OCI-LY3 (cell line): ENCODE measurements at regions not wholly inside any gene's neighbourhood (a gene's known extent, or its start where the extent isn't known, plus 50 kb on each side); places are given as distances from the start of the nearest gene placed in this dataset.
"Not testable (repeated sequence)": the region's sequence is repeated elsewhere in the genome, so short reads cannot be mapped to it uniquely, and the experiment has no call there.

Experiments
- H2AFZ ChIP-seq: fragments of 200-600, 300-600 bp; shearing (Covaris generic); 2 replicates; pipeline ENCODE4 v1.6.0; 2014; ENCODE audit warnings: antibody characterized with exemption, low read depth, low read length
- H3K27ac ChIP-seq: fragments of 200-600, 300-600 bp; sonication (generic); 2 replicates; pipeline ENCODE4 v1.5.1; 2014; ENCODE audit warnings: mild to moderate bottlenecking, low read length, moderate library complexity, mixed read lengths
- H3K27me3 ChIP-seq: fragments of 200-600, 300-600 bp; sonication (generic); 2 replicates; pipeline ENCODE4 v1.6.1; 2014; ENCODE audit warnings: low read depth, low read length, mixed read lengths
- H3K36me3 ChIP-seq: fragments of 200-600, 300-600 bp; sonication (generic); replicated peaks from 2 replicates; pipeline ENCODE3; 2014; ENCODE audit warnings: low read depth, low read length, mixed read lengths
- H3K4me1 ChIP-seq: fragments of 300-600, 200-600 bp; sonication (generic); 2 replicates; pipeline ENCODE4 v1.6.1; 2014; ENCODE audit warnings: low read length, mixed read lengths
- H3K4me2 ChIP-seq: fragments of 200-600, 300-600 bp; sonication (generic); 2 replicates; pipeline ENCODE4 v1.6.1; 2014; ENCODE audit warnings: low read length, mixed read lengths
- H3K4me3 ChIP-seq: fragments of 300-600, 200-600 bp; sonication (generic); 2 replicates; pipeline ENCODE4 v1.5.1; 2014; ENCODE audit warnings: antibody characterized with exemption, mild to moderate bottlenecking, low read length, moderate library complexity
- H3K79me2 ChIP-seq: fragments of 300-600, 200-600 bp; shearing (Covaris generic); 2 replicates; pipeline ENCODE4 v1.6.1; 2014; ENCODE audit warnings: mild to moderate bottlenecking, low read length, mixed read lengths
- H3K9ac ChIP-seq: fragments of 300-600, 200-600 bp; shearing (Covaris generic); 2 replicates; pipeline ENCODE4 v1.6.0; 2014; ENCODE audit warnings: mild to moderate bottlenecking, low read length, moderate library complexity
- H3K9me3 ChIP-seq: fragments of 200-600, 300-600 bp; shearing (Covaris generic); 2 replicates; pipeline ENCODE4 v1.6.1; 2014; ENCODE audit warnings: low read length, mixed read lengths; ENCODE audit not compliant: insufficient read depth
- H4K20me1 ChIP-seq: fragments of 200-600, 300-600 bp; sonication (generic); 2 replicates; pipeline ENCODE4 v1.6.1; 2016; ENCODE audit warnings: low read length, mixed read lengths; ENCODE audit not compliant: insufficient read depth
- CTCF ChIP-seq: fragments of 200-600, 300-600 bp; sonication (generic); IDR thresholded peaks from 2 replicates; pipeline ENCODE4 v1.5.1; 2014; ENCODE audit warnings: antibody characterized with exemption, low read length, low read depth
- EZH2phosphoT487 ChIP-seq: fragments of 200-600 bp; shearing (Covaris generic); IDR thresholded peaks from 2 replicates; pipeline ENCODE4 v1.6.1; 2018; ENCODE audit warnings: antibody characterized with exemption, mixed run types, low read depth

DNA sequence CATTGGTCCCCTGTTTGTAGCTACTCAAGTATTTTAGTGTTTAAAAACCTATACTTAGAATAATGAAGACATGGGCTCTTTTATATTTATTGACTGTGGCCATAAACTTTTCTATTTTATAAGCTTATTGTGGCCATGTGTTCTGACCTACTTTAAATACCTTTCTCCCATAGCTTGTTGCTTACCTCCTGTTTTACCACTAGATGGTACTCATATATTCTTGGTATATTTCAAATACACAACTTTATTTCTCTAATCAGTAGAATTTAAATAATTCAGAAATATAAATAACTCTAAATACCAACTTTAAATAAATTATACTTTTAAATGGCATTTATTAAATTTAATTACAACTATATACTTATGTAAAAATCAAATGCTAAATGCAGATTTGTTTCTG, 498.0 kb downstream of the PRDM9 start:
- no peak overlapping the region for H3K4me3 ChIP-seq
- no peaks in the 10 kb centered on the region for H3K27me3 ChIP-seq
- H3K9me3 ChIP-seq, result no peaks in the 10 kb centered on the region
- H3K27ac ChIP-seq, result no peak overlapping the region
- H3K9ac ChIP-seq, result no peak overlapping the region
- TF ChIP-seq CTCF (peak; percentile 28), EZH2phosphoT487 (no peak)
- no peak overlapping the region for H3K4me2 ChIP-seq
- H3K4me1 ChIP-seq, result no peaks in the 10 kb centered on the region
- H2AFZ ChIP-seq, result no peak overlapping the region
- no peaks in the 10 kb centered on the region for H4K20me1 ChIP-seq
- no peaks in the 10 kb centered on the region for H3K36me3 ChIP-seq
- no peaks in the 10 kb centered on the region for H3K79me2 ChIP-seq

- not testable (repeated sequence) for H2AFZ ChIP-seq, H3K79me2 ChIP-seq, H3K9me3 ChIP-seq, H3K4me3 ChIP-seq, H3K4me2 ChIP-seq, H4K20me1 ChIP-seq, H3K27ac ChIP-seq, H3K27me3 ChIP-seq, H3K4me1 ChIP-seq, H3K36me3 ChIP-seq, H3K9ac ChIP-seq
These were observed 510.3 kb downstream of the PRDM9 start for GRCh38 chr5:24017710-24018109.

DNA sequence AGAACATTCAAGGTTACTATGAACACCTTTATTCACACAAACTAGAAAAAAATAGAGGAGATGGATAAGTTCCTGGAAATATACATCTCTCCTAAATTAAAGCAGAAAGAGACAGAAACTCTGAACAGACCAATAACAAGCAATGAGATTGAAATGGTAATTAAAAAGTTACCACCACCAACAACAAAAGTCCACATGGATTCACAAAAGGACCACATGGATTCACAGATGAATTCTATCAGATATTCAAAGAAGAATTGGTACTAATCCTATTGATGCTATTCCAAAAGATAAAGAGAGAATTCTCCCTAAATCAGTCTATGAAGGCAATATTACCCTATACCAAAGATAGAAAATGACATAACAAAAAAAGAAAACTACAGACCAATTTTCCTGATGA, 518.9 kb downstream of the PRDM9 start:
- no peaks in the 10 kb centered on the region for H3K27me3 ChIP-seq
- H3K4me2 ChIP-seq, result no peak overlapping the region
- no peaks in the 10 kb centered on the region for H3K4me1 ChIP-seq
- no peaks in the 10 kb centered on the region for H3K36me3 ChIP-seq
- H3K27ac ChIP-seq, result no peak overlapping the region
- no peaks in the 10 kb centered on the region for H3K79me2 ChIP-seq
- TF ChIP-seq CTCF (no peak), EZH2phosphoT487 (no peak)
- H4K20me1 ChIP-seq, result no peaks in the 10 kb centered on the region
- H3K9ac ChIP-seq, result no peak overlapping the region
- H3K9me3 ChIP-seq, result no peaks in the 10 kb centered on the region
- no peak overlapping the region for H2AFZ ChIP-seq
- H3K4me3 ChIP-seq, result no peak overlapping the region

- no peak overlapping the region for H3K4me2 ChIP-seq
- no peak for TF ChIP-seq CTCF
- TF ChIP-seq EZH2phosphoT487, result no peak
- H3K9me3 ChIP-seq, result no peaks in the 10 kb centered on the region
These were observed 535.3 kb downstream of the PRDM9 start for GRCh38 chr5:24042688-24043087.

GRCh38 chr5:24045046-24045445, 537.6 kb downstream of the PRDM9 start:
- no peak overlapping the region for H3K27ac ChIP-seq
- no peaks in the 10 kb centered on the region for H3K79me2 ChIP-seq
- H3K27me3 ChIP-seq, result no peaks in the 10 kb centered on the region
- H3K9me3 ChIP-seq, result no peaks in the 10 kb centered on the region
- no peaks in the 10 kb centered on the region for H3K36me3 ChIP-seq
- H4K20me1 ChIP-seq, result no peaks in the 10 kb centered on the region
- no peak overlapping the region for H3K4me2 ChIP-seq
- no peak for TF ChIP-seq CTCF
- TF ChIP-seq EZH2phosphoT487, result no peak
- H3K4me1 ChIP-seq, result no peaks in the 10 kb centered on the region
- H3K9ac ChIP-seq, result no peak overlapping the region
- H3K4me3 ChIP-seq, result no peak overlapping the region
- no peak overlapping the region for H2AFZ ChIP-seq

More at GRCh38 chr5:24042688-24043087, 535.3 kb downstream of the PRDM9 start:
- Histone ChIP-seq H3K9ac (no peak overlapping the region), H3K4me1 (no peaks in the 10 kb centered on the region), H3K4me3 (no peak overlapping the region), H3K36me3 (no peaks in the 10 kb centered on the region), H3K79me2 (no peaks in the 10 kb centered on the region), H4K20me1 (no peaks in the 10 kb centered on the region), H3K27me3 (no peaks in the 10 kb centered on the region), H2AFZ (no peak overlapping the region), H3K27ac (no peak overlapping the region)
